ENCODE measurements at regions not wholly inside any gene's neighbourhood (a gene's known extent, or its start where the extent isn't known, plus 50 kb on each side); places are given as distances from the start of the nearest gene placed in this dataset.

- TF ChIP-seq CTCF (tag by site-specific recombination; IDR thresholded peaks at IDR 0.05) (no peak), ZSCAN5A (tag by site-specific recombination; IDR thresholded peaks at IDR 0.05) (no peak), ZNF830 (tag by site-specific recombination; IDR thresholded peaks at IDR 0.05; ENCODE audit: low read depth) (no peak), ZNF248 (tag by site-specific recombination; IDR thresholded peaks at IDR 0.05) (no peak), ZNF670 (tag by site-specific recombination; IDR thresholded peaks at IDR 0.05; ENCODE audit: low read depth) (no peak), ZNF221 (tag by site-specific recombination; IDR thresholded peaks at IDR 0.05; ENCODE audit: borderline replicate concordance) (no peak), ZNF140 (tag by site-specific recombination; IDR thresholded peaks at IDR 0.05) (no peak), PRDM2 (tag by site-specific recombination; IDR thresholded peaks at IDR 0.05; ENCODE audit: borderline replicate concordance) (no peak), KLF8 (tag by site-specific recombination; IDR thresholded peaks at IDR 0.05) (no peak)
- TF ChIP-seq, protein P1, sequence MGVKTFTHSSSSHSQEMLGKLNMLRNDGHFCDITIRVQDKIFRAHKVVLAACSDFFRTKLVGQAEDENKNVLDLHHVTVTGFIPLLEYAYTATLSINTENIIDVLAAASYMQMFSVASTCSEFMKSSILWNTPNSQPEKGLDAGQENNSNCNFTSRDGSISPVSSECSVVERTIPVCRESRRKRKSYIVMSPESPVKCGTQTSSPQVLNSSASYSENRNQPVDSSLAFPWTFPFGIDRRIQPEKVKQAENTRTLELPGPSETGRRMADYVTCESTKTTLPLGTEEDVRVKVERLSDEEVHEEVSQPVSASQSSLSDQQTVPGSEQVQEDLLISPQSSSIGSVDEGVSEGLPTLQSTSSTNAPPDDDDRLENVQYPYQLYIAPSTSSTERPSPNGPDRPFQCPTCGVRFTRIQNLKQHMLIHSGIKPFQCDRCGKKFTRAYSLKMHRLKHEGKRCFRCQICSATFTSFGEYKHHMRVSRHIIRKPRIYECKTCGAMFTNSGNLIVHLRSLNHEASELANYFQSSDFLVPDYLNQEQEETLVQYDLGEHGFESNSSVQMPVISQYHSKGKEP (tag by site-specific recombination; IDR thresholded peaks at IDR 0.05), result no peak
Measured at GRCh38 chrX:39425124-39425806, 624.0 kb downstream of the MID1IP1 start.

Measured in HEK293 (cell line).